ENCODE measurements at regions not wholly inside any gene's neighbourhood (a gene's known extent, or its start where the extent isn't known, plus 50 kb on each side); places are given as distances from the start of the nearest gene placed in this dataset.
"Not testable (repeated sequence)": the region's sequence is repeated elsewhere in the genome, so short reads cannot be mapped to it uniquely, and the experiment has no call there.

DNA sequence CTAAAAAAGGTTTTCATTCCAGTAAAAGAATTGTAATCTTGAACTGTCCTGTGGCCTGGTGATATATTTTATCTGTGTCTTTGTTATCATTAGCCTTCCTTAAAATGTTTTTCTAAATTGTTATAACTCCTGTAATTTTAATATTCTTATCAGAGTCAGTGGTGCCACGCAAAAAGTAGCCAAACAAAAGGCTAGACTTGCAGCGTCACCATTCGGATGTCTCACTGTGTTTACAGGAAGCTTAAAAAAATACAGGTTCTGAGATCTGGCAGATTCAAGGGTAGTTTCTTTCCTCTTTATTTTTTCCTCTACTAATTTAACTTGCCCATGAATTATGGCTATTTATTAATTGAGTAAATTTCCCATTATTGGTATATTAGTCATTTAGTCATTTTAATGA lies 362.3 kb downstream of the MAT2B start:
- no peak overlapping the region for H3K4me3 ChIP-seq
- H3K27ac ChIP-seq, result no peak overlapping the region
- TF ChIP-seq, protein P1, sequence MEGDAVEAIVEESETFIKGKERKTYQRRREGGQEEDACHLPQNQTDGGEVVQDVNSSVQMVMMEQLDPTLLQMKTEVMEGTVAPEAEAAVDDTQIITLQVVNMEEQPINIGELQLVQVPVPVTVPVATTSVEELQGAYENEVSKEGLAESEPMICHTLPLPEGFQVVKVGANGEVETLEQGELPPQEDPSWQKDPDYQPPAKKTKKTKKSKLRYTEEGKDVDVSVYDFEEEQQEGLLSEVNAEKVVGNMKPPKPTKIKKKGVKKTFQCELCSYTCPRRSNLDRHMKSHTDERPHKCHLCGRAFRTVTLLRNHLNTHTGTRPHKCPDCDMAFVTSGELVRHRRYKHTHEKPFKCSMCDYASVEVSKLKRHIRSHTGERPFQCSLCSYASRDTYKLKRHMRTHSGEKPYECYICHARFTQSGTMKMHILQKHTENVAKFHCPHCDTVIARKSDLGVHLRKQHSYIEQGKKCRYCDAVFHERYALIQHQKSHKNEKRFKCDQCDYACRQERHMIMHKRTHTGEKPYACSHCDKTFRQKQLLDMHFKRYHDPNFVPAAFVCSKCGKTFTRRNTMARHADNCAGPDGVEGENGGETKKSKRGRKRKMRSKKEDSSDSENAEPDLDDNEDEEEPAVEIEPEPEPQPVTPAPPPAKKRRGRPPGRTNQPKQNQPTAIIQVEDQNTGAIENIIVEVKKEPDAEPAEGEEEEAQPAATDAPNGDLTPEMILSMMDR (IDR thresholded peaks at IDR 0.05), result no peak
- no peak for DNase-seq (ENCODE audit: low spot score)

DNA sequence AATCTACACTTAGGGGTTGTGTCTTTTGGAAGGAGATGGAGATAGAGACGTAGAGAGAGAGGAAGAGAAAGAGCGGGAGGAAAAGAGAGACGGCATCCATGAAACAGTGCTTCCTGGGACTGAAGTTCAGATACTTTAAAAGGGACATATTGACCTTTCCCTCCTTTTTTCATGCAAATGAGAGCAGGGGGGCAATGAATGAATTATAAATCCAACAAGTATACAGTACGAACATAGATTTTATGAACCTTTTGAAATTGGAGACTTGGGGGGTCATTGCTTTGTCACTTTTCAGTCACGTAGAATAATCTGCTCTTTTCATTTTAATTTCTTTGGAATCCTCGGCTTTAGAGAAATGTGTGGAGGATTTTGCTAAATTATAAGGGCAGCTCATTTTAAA lies 364.2 kb downstream of the MAT2B start:
- Histone ChIP-seq H3K4me3 (no peak overlapping the region), H3K27ac (no peak overlapping the region)
- DNase-seq (ENCODE audit: low spot score), result no peak
- TF ChIP-seq, protein P1 (IDR thresholded peaks at IDR 0.05), result no peak

DNA sequence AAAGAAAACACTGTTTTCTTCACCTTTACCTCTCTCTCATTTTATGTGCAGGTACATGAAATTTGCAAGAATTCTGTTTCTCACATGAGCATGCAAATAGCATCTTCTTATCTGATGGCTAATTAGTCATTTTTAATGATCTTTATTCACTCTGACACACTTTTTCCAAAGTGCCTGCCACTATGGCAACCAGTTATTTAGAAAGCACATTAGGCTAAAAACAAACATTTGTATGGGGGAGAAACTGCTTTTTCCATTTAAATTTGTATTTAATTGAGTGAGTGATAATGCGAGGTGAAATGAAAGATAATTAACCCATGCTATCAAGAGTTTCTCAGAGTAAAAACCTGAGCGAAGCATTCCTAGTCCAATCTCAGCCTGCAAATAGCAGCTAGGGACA lies 365.0 kb downstream of the MAT2B start:
- Histone ChIP-seq H3K4me3 (no peak overlapping the region), H3K27ac (no peak overlapping the region)
- no peak for DNase-seq (ENCODE audit: low spot score)
- TF ChIP-seq, protein P1 (IDR thresholded peaks at IDR 0.05), result no peak

DNA sequence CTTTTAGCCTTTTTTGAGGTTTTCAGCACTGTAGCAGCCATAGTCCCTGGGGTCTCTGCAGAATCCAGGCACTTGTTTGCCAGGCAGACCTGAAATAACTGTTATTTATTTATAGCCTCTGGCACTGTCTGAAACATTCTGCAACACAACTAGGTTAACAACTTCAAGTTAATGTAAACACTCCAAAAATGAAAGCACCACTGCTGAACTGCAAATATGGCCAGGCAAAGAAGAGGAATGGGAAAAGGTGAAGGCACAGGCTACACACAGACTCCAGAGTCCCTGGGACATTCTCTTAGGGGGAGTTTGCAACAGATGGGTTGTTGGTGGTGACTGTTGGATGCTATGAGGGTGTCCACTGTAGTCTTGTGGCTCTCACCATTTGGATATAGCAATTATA lies 369.0 kb downstream of the MAT2B start:
- TF ChIP-seq, protein P1 (IDR thresholded peaks at IDR 0.05), result no peak
- DNase-seq (ENCODE audit: low spot score), result no peak
- Histone ChIP-seq H3K4me3 (no peak overlapping the region), H3K27ac (no peak overlapping the region)

DNA sequence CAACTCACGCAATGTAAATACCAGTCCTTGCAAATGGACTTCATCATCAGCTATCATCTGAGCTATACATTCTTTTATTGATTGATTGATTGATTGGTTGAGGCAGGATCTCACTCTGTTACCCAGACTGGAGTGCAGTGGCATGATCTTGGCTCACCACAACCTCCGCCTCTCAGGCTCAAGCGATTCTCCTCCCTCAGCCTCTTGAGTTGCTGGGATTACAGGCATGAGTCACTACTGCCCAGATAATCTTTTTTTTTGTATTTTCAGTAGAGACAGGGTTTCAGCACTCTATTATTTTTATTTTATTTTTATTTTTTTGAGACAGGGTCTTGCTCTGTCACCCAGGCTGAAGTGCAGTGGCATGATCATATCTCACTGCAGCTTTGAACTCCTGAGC lies 369.5 kb downstream of the MAT2B start:
- DNase-seq (ENCODE audit: low spot score); H3K27ac ChIP-seq; H3K4me3 ChIP-seq: not testable (repeated sequence)

DNA sequence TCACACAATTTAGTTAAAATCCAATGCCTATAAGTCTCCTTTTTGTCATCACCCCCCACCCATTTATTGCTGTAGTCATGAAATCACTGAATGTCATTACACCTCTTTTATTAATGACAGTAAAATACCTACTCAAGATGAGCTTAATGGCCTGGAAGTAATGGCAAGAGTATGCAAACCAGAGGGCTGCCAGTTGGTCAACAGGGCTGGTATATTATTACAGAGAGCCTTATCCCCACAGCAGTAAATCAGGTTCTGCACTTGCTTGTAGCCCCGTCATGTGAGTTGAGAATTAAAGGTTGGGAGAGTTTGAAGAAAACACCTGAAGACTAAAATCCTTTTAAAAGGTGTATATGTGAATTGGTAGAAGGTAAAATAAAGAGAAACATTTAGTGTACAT lies 372.4 kb downstream of the MAT2B start:
- Histone ChIP-seq H3K27ac (no peak overlapping the region), H3K4me3 (no peak overlapping the region)
- DNase-seq (ENCODE audit: low spot score), result no peak
- TF ChIP-seq, protein P1 (IDR thresholded peaks at IDR 0.05), result no peak

DNA sequence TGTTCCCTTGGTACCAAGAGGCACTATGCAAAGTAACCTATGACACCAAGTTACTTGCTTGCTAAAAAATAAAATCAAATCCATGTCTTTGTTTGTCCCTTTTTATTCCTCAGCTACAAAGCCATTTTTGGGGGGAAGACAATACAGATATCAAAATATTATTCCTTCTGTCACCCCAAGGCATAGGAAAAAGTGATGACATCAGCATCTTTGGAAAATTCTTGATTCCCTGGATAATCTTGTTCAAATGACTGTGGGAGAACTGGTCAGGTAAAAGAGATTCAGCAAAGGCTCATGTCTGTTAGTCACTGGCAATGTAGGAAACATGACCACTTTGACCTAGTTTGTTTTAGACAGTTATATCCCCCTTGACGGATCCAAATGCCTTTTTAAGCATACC lies 373.1 kb downstream of the MAT2B start:
- Histone ChIP-seq H3K27ac (no peak overlapping the region), H3K4me3 (no peak overlapping the region)
- DNase-seq (ENCODE audit: low spot score), result no peak
- TF ChIP-seq, protein P1 (IDR thresholded peaks at IDR 0.05), result no peak

DNA sequence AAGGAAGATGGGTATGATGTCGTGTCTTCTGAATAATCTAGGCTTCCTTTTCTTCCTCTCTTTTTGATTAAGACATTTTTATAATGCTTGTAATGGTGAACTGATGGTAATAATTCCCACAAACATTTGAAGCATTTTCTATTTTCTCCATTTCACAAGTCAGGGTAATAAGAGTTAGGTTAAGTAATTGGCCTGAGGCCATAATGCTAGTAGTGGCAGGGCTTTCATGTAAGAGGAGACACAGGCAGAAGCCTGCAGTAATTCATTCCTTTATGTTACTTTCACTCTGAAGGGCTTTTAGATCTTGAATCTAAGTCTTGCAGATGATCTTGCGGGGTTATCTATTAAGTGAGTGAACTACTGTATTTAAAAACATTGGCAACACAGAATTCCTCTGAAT lies 374.9 kb downstream of the MAT2B start:
- no peak overlapping the region for H3K27ac ChIP-seq
- H3K4me3 ChIP-seq, result no peak overlapping the region
- DNase-seq (ENCODE audit: low spot score), result no peak
- TF ChIP-seq, protein P1 (IDR thresholded peaks at IDR 0.05), result no peak
